ENCODE measurements at regions not wholly inside any gene's neighbourhood (a gene's known extent, or its start where the extent isn't known, plus 50 kb on each side); places are given as distances from the start of the nearest gene placed in this dataset.

- intact Hi-C loops (cut with micrococcal nuclease): no loop called here
- Mint-ChIP-seq H3K4me3 (no peak overlapping the region), H3K36me3 (ENCODE audit: low read depth) (no peaks in the 10 kb centered on the region), H3K4me1 (ENCODE audit: low read depth) (peaks cover 5% of the 10 kb centered on the region), H3K9me3 (no peaks in the 10 kb centered on the region), H3K27me3 (ENCODE audit: insufficient read depth) (peaks cover 3% of the 10 kb centered on the region), H3K27ac (no peak overlapping the region)
- DNase-seq (ENCODE audit: low spot score): no peak
Measured at GRCh38 chr9:126084008-126084407, 242.6 kb upstream of the MVB12B start.

GRCh38 chr9:126084696-126085095, 241.9 kb upstream of the MVB12B start:
- intact Hi-C loops (cut with micrococcal nuclease): no loop called here
- Mint-ChIP-seq H3K4me3 (no peak overlapping the region), H3K27me3 (ENCODE audit: insufficient read depth) (peaks cover 3% of the 10 kb centered on the region), H3K4me1 (ENCODE audit: low read depth) (peaks cover 5% of the 10 kb centered on the region), H3K9me3 (no peaks in the 10 kb centered on the region), H3K36me3 (ENCODE audit: low read depth) (no peaks in the 10 kb centered on the region), H3K27ac (no peak overlapping the region)
- no peak for DNase-seq (ENCODE audit: low spot score)

GRCh38 chr9:126085170-126085569, 241.5 kb upstream of the MVB12B start:
- Mint-ChIP-seq H3K27ac (no peak overlapping the region), H3K4me3 (no peak overlapping the region), H3K36me3 (ENCODE audit: low read depth) (no peaks in the 10 kb centered on the region), H3K9me3 (no peaks in the 10 kb centered on the region), H3K4me1 (ENCODE audit: low read depth) (peaks cover 5% of the 10 kb centered on the region), H3K27me3 (ENCODE audit: insufficient read depth) (peaks cover 2% of the 10 kb centered on the region)
- no peak for DNase-seq (ENCODE audit: low spot score)
- intact Hi-C loops (cut with micrococcal nuclease): no loop called here

GRCh38 chr9:126088336-126088735, 238.3 kb upstream of the MVB12B start:
- Mint-ChIP-seq H3K27ac (no peak overlapping the region), H3K36me3 (ENCODE audit: low read depth) (no peaks in the 10 kb centered on the region), H3K9me3 (no peaks in the 10 kb centered on the region), H3K4me1 (ENCODE audit: low read depth) (peaks cover 5% of the 10 kb centered on the region), H3K4me3 (no peak overlapping the region), H3K27me3 (ENCODE audit: insufficient read depth) (peaks cover 2% of the 10 kb centered on the region)
- intact Hi-C loops (cut with micrococcal nuclease): no loop called here
- no peak for DNase-seq (ENCODE audit: low spot score)

- no peaks in the 10 kb centered on the region for H3K4me1 Mint-ChIP-seq (ENCODE audit: low read depth)
Measured at GRCh38 chr9:126089789-126090188, 236.8 kb upstream of the MVB12B start.

GRCh38 chr9:126093771-126094170, 232.9 kb upstream of the MVB12B start:
- Mint-ChIP-seq H3K27me3 (ENCODE audit: insufficient read depth) (peaks cover under 1% of the 10 kb centered on the region), H3K27ac (no peak overlapping the region), H3K4me1 (ENCODE audit: low read depth) (no peaks in the 10 kb centered on the region), H3K9me3 (no peaks in the 10 kb centered on the region), H3K4me3 (no peak overlapping the region), H3K36me3 (ENCODE audit: low read depth) (no peaks in the 10 kb centered on the region)
- no peak for DNase-seq (ENCODE audit: low spot score)
- intact Hi-C loops (cut with micrococcal nuclease): no loop called here

More at GRCh38 chr9:126089789-126090188, 236.8 kb upstream of the MVB12B start:
- no peak overlapping the region for H3K27ac Mint-ChIP-seq
- H3K4me3 Mint-ChIP-seq: no peak overlapping the region
- DNase-seq (ENCODE audit: low spot score): no peak
- no peaks in the 10 kb centered on the region for H3K9me3 Mint-ChIP-seq
- H3K36me3 Mint-ChIP-seq (ENCODE audit: low read depth): no peaks in the 10 kb centered on the region
- intact Hi-C loops (cut with micrococcal nuclease): no loop called here
- H3K27me3 Mint-ChIP-seq (ENCODE audit: insufficient read depth): peaks cover 2% of the 10 kb centered on the region

- Mint-ChIP-seq H3K27ac (no peak overlapping the region), H3K27me3 (ENCODE audit: insufficient read depth) (no peaks in the 10 kb centered on the region), H3K4me3 (no peak overlapping the region), H3K36me3 (ENCODE audit: low read depth) (no peaks in the 10 kb centered on the region), H3K4me1 (ENCODE audit: low read depth) (no peaks in the 10 kb centered on the region), H3K9me3 (no peaks in the 10 kb centered on the region)
- DNase-seq (ENCODE audit: low spot score): no peak
- intact Hi-C loops (cut with micrococcal nuclease): no loop called here
Measured at GRCh38 chr9:126095546-126096190, 231.0 kb upstream of the MVB12B start.

GRCh38 chr9:126096340-126096739, 230.3 kb upstream of the MVB12B start:
- Mint-ChIP-seq H3K4me3 (no peak overlapping the region), H3K27ac (no peak overlapping the region), H3K27me3 (ENCODE audit: insufficient read depth) (peaks cover 1% of the 10 kb centered on the region), H3K9me3 (no peaks in the 10 kb centered on the region), H3K36me3 (ENCODE audit: low read depth) (no peaks in the 10 kb centered on the region), H3K4me1 (ENCODE audit: low read depth) (no peaks in the 10 kb centered on the region)
- no peak for DNase-seq (ENCODE audit: low spot score)
- intact Hi-C loops (cut with micrococcal nuclease): no loop called here

- H3K4me1 Mint-ChIP-seq (ENCODE audit: low read depth): no peaks in the 10 kb centered on the region
- H3K9me3 Mint-ChIP-seq: no peaks in the 10 kb centered on the region
- H3K4me3 Mint-ChIP-seq: no peak overlapping the region
- intact Hi-C loops (cut with micrococcal nuclease): no loop called here
- DNase-seq (ENCODE audit: low spot score): no peak
- no peaks in the 10 kb centered on the region for H3K36me3 Mint-ChIP-seq (ENCODE audit: low read depth)
- H3K27ac Mint-ChIP-seq: no peak overlapping the region
- H3K27me3 Mint-ChIP-seq (ENCODE audit: insufficient read depth): peaks cover 4% of the 10 kb centered on the region
Measured at GRCh38 chr9:126097679-126098078, 228.9 kb upstream of the MVB12B start.

GRCh38 chr9:126106404-126106803, 220.2 kb upstream of the MVB12B start:
- Mint-ChIP-seq H3K4me1 (ENCODE audit: low read depth) (no peaks in the 10 kb centered on the region), H3K27me3 (ENCODE audit: insufficient read depth) (peaks cover 11% of the 10 kb centered on the region), H3K27ac (no peak overlapping the region), H3K9me3 (no peaks in the 10 kb centered on the region), H3K4me3 (no peak overlapping the region), H3K36me3 (ENCODE audit: low read depth) (no peaks in the 10 kb centered on the region)
- intact Hi-C loops (cut with micrococcal nuclease): no loop called here
- DNase-seq (ENCODE audit: low spot score): no peak

- peaks cover 9% of the 10 kb centered on the region for H3K27me3 Mint-ChIP-seq (ENCODE audit: insufficient read depth)
- no peaks in the 10 kb centered on the region for H3K4me1 Mint-ChIP-seq (ENCODE audit: low read depth)
- no peak overlapping the region for H3K27ac Mint-ChIP-seq
- intact Hi-C loops (cut with micrococcal nuclease): no loop called here
- DNase-seq (ENCODE audit: low spot score): no peak
- no peak overlapping the region for H3K4me3 Mint-ChIP-seq
- H3K9me3 Mint-ChIP-seq: no peaks in the 10 kb centered on the region
- no peaks in the 10 kb centered on the region for H3K36me3 Mint-ChIP-seq (ENCODE audit: low read depth)
Measured at GRCh38 chr9:126107693-126108092, 218.9 kb upstream of the MVB12B start.

- H3K9me3 Mint-ChIP-seq: no peaks in the 10 kb centered on the region
- no peak overlapping the region for H3K27ac Mint-ChIP-seq
- no peaks in the 10 kb centered on the region for H3K36me3 Mint-ChIP-seq (ENCODE audit: low read depth)
Measured at GRCh38 chr9:126108240-126108639, 218.4 kb upstream of the MVB12B start.

GRCh38 chr9:126109575-126109974, 217.1 kb upstream of the MVB12B start:
- no peak for DNase-seq (ENCODE audit: low spot score)
- Mint-ChIP-seq H3K4me3 (no peak overlapping the region), H3K9me3 (no peaks in the 10 kb centered on the region), H3K27ac (no peak overlapping the region), H3K27me3 (ENCODE audit: insufficient read depth) (peaks cover 9% of the 10 kb centered on the region), H3K4me1 (ENCODE audit: low read depth) (no peaks in the 10 kb centered on the region), H3K36me3 (ENCODE audit: low read depth) (no peaks in the 10 kb centered on the region)
- intact Hi-C loops (cut with micrococcal nuclease): no loop called here

More at GRCh38 chr9:126108240-126108639, 218.4 kb upstream of the MVB12B start:
- no peaks in the 10 kb centered on the region for H3K4me1 Mint-ChIP-seq (ENCODE audit: low read depth)
- H3K4me3 Mint-ChIP-seq: no peak overlapping the region
- peaks cover 9% of the 10 kb centered on the region for H3K27me3 Mint-ChIP-seq (ENCODE audit: insufficient read depth)
- no peak for DNase-seq (ENCODE audit: low spot score)
- intact Hi-C loops (cut with micrococcal nuclease): no loop called here

GRCh38 chr9:126111556-126111955, 215.1 kb upstream of the MVB12B start:
- intact Hi-C loops (cut with micrococcal nuclease): no loop called here

More at GRCh38 chr9:126111556-126111955, 215.1 kb upstream of the MVB12B start:
- no peaks in the 10 kb centered on the region for H3K36me3 Mint-ChIP-seq (ENCODE audit: low read depth)
- peaks cover 9% of the 10 kb centered on the region for H3K27me3 Mint-ChIP-seq (ENCODE audit: insufficient read depth)
- no peaks in the 10 kb centered on the region for H3K4me1 Mint-ChIP-seq (ENCODE audit: low read depth)
- H3K4me3 Mint-ChIP-seq: no peak overlapping the region
- DNase-seq (ENCODE audit: low spot score): no peak
- H3K27ac Mint-ChIP-seq: no peak overlapping the region
- H3K9me3 Mint-ChIP-seq: no peaks in the 10 kb centered on the region
